ENCODE measurements at regions not wholly inside any gene's neighbourhood (a gene's known extent, or its start where the extent isn't known, plus 50 kb on each side); places are given as distances from the start of the nearest gene placed in this dataset.

DNA sequence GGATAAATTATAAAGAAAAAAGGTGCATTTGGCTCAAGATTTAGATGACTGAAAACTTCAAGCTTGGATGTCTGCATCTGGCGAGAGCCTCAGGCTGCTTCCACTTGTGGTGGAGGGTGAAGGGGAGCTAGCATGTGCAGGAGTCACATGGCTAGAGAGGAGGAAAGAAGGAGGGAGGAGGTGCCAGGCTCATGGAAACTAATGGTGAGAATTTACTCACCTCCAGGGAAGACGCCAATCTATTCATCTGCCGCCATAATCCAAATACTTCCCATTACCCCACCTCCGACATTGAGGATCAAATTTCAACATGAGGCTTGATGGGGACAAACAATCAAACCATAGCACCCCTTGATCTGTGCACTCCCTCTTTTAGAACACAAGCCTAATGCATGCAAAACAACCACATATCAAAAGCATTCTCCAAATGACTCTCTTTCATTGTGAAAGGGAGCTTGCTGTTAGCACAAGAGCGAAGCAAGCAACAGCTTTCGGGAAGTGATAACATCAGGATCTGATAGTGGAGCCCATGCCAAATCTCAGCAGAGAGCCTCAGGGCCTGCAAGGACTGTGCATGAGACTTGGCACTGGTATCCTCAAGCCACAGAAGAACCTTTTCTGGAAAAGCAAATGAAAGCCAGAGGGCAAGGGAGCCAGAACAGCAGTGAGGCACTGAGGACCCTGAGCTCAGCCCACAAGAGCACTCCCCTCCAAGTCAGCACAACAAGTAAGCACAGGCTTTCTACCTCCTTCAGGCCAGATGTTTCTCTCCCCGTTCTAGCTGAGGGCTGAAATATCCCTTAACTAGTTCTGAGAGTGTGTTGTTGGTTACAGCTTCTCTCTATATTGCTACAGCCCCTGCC is 50.2 kb upstream of the THBS1 start:
- no peak for DNase-seq (ENCODE audit: low read depth in 2 of 2)

Data from stimulated activated CD8-positive, alpha-beta memory T cell treated with anti-CD3 and anti-CD28 coated beads, Interleukin-15, amount 100 ng/mL, for 4 hours (primary cell).